ENCODE measurements at regions not wholly inside any gene's neighbourhood (a gene's known extent, or its start where the extent isn't known, plus 50 kb on each side); places are given as distances from the start of the nearest gene placed in this dataset.

GRCh38 chr16:73107371-73107770 lies 59.4 kb upstream of the ZFHX3 start:
- no peak overlapping the region for H3K4me2 ChIP-seq
- no peak overlapping the region for H3K27ac Mint-ChIP-seq
- H3K9me2 ChIP-seq (ENCODE audit: insufficient read depth) = no peaks in the 10 kb centered on the region; the same call in 1 of the 2 replicates
- no peak overlapping the region for H2AFZ ChIP-seq
- no peaks in the 10 kb centered on the region for H3K79me2 ChIP-seq (replicated peaks; ENCODE audit: insufficient read depth)
- H3K27ac ChIP-seq (ENCODE audit: low read depth) = no peak overlapping the region
- no peaks in the 10 kb centered on the region for H4K20me1 ChIP-seq (replicated peaks; ENCODE audit: insufficient read depth)
- no peaks in the 10 kb centered on the region for H3K9me3 Mint-ChIP-seq
- H3K4me3 Mint-ChIP-seq = no peak overlapping the region
- no peak overlapping the region for H3K4me3 ChIP-seq
- no peaks in the 10 kb centered on the region for H3K36me3 ChIP-seq (ENCODE audit: insufficient read depth)
- H3K36me3 Mint-ChIP-seq (ENCODE audit: low read depth) = no peaks in the 10 kb centered on the region
- no peaks in the 10 kb centered on the region for H3F3A ChIP-seq (replicated peaks; ENCODE audit: low read depth)
- H3K27me3 ChIP-seq (ENCODE audit: insufficient read depth) = no peaks in the 10 kb centered on the region
- H3K4me1 Mint-ChIP-seq = peaks cover 3% of the 10 kb centered on the region
- DNase-seq (ENCODE audit: low spot score) (no peak), ATAC-seq (no peak)
- TF ChIP-seq EZH2phosphoT487 (IDR thresholded peaks at IDR 0.05; ENCODE audit: unreplicated experiment) (no peak), CREB1 (CRISPR knock-in tag; IDR thresholded peaks at IDR 0.05; ENCODE audit: low read depth) (no peak), ZNF331 (CRISPR knock-in tag; IDR thresholded peaks at IDR 0.05; ENCODE audit: low read depth) (no peak), POLR2AphosphoS5 (IDR thresholded peaks at IDR 0.05; ENCODE audit: low read depth) (no peak), JUNB (IDR thresholded peaks at IDR 0.05; ENCODE audit: unreplicated experiment) (no peak), ZNF114 (CRISPR knock-in tag; IDR thresholded peaks at IDR 0.05) (no peak), NANOG (IDR thresholded peaks at IDR 0.05; ENCODE audit: borderline replicate concordance) (no peak), EZH2 (IDR thresholded peaks at IDR 0.05; ENCODE audit: low read depth, unreplicated experiment) (no peak), STAT1 (IDR thresholded peaks at IDR 0.05; ENCODE audit: unreplicated experiment) (no peak), ETS1 (IDR thresholded peaks at IDR 0.05) (no peak), CTCF (conservative IDR thresholded peaks at IDR 0.05; ENCODE audit: low read depth in 2 of 2) (no peak)
- TF ChIP-seq, protein P1, sequence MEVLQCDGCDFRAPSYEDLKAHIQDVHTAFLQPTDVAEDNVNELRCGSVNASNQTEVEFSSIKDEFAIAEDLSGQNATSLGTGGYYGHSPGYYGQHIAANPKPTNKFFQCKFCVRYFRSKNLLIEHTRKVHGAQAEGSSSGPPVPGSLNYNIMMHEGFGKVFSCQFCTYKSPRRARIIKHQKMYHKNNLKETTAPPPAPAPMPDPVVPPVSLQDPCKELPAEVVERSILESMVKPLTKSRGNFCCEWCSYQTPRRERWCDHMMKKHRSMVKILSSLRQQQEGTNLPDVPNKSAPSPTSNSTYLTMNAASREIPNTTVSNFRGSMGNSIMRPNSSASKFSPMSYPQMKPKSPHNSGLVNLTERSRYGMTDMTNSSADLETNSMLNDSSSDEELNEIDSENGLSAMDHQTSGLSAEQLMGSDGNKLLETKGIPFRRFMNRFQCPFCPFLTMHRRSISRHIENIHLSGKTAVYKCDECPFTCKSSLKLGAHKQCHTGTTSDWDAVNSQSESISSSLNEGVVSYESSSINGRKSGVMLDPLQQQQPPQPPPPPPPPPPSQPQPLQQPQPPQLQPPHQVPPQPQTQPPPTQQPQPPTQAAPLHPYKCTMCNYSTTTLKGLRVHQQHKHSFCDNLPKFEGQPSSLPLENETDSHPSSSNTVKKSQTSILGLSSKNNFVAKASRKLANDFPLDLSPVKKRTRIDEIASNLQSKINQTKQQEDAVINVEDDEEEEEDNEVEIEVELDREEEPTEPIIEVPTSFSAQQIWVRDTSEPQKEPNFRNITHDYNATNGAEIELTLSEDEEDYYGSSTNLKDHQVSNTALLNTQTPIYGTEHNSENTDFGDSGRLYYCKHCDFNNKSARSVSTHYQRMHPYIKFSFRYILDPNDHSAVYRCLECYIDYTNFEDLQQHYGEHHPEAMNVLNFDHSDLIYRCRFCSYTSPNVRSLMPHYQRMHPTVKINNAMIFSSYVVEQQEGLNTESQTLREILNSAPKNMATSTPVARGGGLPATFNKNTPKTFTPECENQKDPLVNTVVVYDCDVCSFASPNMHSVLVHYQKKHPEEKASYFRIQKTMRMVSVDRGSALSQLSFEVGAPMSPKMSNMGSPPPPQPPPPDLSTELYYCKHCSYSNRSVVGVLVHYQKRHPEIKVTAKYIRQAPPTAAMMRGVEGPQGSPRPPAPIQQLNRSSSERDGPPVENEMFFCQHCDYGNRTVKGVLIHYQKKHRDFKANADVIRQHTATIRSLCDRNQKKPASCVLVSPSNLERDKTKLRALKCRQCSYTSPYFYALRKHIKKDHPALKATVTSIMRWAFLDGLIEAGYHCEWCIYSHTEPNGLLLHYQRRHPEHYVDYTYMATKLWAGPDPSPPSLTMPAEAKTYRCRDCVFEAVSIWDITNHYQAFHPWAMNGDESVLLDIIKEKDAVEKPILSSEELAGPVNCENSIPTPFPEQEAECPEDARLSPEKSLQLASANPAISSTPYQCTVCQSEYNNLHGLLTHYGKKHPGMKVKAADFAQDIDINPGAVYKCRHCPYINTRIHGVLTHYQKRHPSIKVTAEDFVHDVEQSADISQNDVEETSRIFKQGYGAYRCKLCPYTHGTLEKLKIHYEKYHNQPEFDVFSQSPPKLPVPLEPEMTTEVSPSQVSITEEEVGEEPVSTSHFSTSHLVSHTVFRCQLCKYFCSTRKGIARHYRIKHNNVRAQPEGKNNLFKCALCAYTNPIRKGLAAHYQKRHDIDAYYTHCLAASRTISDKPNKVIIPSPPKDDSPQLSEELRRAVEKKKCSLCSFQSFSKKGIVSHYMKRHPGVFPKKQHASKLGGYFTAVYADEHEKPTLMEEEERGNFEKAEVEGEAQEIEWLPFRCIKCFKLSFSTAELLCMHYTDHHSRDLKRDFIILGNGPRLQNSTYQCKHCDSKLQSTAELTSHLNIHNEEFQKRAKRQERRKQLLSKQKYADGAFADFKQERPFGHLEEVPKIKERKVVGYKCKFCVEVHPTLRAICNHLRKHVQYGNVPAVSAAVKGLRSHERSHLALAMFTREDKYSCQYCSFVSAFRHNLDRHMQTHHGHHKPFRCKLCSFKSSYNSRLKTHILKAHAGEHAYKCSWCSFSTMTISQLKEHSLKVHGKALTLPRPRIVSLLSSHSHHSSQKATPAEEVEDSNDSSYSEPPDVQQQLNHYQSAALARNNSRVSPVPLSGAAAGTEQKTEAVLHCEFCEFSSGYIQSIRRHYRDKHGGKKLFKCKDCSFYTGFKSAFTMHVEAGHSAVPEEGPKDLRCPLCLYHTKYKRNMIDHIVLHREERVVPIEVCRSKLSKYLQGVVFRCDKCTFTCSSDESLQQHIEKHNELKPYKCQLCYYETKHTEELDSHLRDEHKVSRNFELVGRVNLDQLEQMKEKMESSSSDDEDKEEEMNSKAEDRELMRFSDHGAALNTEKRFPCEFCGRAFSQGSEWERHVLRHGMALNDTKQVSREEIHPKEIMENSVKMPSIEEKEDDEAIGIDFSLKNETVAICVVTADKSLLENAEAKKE (CRISPR knock-in tag; IDR thresholded peaks at IDR 0.05) = no peak
- TF ChIP-seq, protein P2, sequence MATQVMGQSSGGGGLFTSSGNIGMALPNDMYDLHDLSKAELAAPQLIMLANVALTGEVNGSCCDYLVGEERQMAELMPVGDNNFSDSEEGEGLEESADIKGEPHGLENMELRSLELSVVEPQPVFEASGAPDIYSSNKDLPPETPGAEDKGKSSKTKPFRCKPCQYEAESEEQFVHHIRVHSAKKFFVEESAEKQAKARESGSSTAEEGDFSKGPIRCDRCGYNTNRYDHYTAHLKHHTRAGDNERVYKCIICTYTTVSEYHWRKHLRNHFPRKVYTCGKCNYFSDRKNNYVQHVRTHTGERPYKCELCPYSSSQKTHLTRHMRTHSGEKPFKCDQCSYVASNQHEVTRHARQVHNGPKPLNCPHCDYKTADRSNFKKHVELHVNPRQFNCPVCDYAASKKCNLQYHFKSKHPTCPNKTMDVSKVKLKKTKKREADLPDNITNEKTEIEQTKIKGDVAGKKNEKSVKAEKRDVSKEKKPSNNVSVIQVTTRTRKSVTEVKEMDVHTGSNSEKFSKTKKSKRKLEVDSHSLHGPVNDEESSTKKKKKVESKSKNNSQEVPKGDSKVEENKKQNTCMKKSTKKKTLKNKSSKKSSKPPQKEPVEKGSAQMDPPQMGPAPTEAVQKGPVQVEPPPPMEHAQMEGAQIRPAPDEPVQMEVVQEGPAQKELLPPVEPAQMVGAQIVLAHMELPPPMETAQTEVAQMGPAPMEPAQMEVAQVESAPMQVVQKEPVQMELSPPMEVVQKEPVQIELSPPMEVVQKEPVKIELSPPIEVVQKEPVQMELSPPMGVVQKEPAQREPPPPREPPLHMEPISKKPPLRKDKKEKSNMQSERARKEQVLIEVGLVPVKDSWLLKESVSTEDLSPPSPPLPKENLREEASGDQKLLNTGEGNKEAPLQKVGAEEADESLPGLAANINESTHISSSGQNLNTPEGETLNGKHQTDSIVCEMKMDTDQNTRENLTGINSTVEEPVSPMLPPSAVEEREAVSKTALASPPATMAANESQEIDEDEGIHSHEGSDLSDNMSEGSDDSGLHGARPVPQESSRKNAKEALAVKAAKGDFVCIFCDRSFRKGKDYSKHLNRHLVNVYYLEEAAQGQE (IDR thresholded peaks at IDR 0.05; ENCODE audit: unreplicated experiment) = no peak
- no peaks in the 10 kb centered on the region for H3K4me1 ChIP-seq (ENCODE audit: insufficient read depth)
- peaks cover 7% of the 10 kb centered on the region for H3K27me3 Mint-ChIP-seq (ENCODE audit: insufficient read depth, low read depth, poor library complexity)
